Small intestine (tissue), 7 donors: ENCODE measurements at regions not wholly inside any gene's neighbourhood (a gene's known extent, or its start where the extent isn't known, plus 50 kb on each side); places are given as distances from the start of the nearest gene placed in this dataset.
A peak's percentile ranks its signal among the peaks of the same experiment; 100 is the strongest.

Experiments
- DNase-seq, 2 donors: peaks; one replicate each; pipeline versions ENCODE4 v3.0.0 to v3.0.0-alpha.2; 2013
- FAIRE-seq: peaks from 2 replicates; lab custom pipeline; 2012; peaks lifted over from hg19 to GRCh38; lab: Jason Lieb, UNC
- H3K27ac ChIP-seq, 3 donors: one replicate each; pipeline ENCODE4 v1.5.1; 2013; ENCODE audit warnings: low read length in 2 of 3, mild to moderate bottlenecking in 2 of 3, control low read depth in 1 of 3, inconsistent platforms in 1 of 3, low read depth in 1 of 3, moderate library complexity in 1 of 3
- H3K27me3 ChIP-seq, 3 donors: one replicate each; pipeline ENCODE4 v1.6.1; 2013; ENCODE audit warnings: low read length in 3 of 3, inconsistent platforms in 1 of 3; ENCODE audit not compliant: control insufficient read depth in 3 of 3, insufficient read depth in 3 of 3
- H3K36me3 ChIP-seq, 3 donors: one replicate each; pipeline ENCODE4 v1.6.1; 2013; ENCODE audit warnings: low read length in 3 of 3, inconsistent platforms in 1 of 3, low read depth in 1 of 3, mild to moderate bottlenecking in 1 of 3, moderate library complexity in 1 of 3; ENCODE audit not compliant: control insufficient read depth in 3 of 3, insufficient read depth in 2 of 3
- H3K4me1 ChIP-seq, 3 donors: one replicate each; pipeline ENCODE4 v1.6.1; 2013; ENCODE audit warnings: low read length in 2 of 3, inconsistent platforms in 1 of 3, low read depth in 1 of 3, mild to moderate bottlenecking in 1 of 3, moderate library complexity in 1 of 3; ENCODE audit not compliant: control insufficient read depth in 3 of 3, insufficient read depth in 2 of 3
- H3K4me3 ChIP-seq, 3 donors: one replicate each; pipeline ENCODE4 v1.5.1; 2013; ENCODE audit warnings: low read length in 3 of 3, control low read depth in 1 of 3, inconsistent platforms in 1 of 3, low read depth in 1 of 3, mild to moderate bottlenecking in 1 of 3, moderate library complexity in 1 of 3
- H3K9me3 ChIP-seq, 2 donors: one replicate each; pipeline ENCODE4 v1.6.1; 2013; ENCODE audit warnings: low read depth in 1 of 2, low read length in 1 of 2; ENCODE audit not compliant: control insufficient read depth in 2 of 2, insufficient read depth in 1 of 2
- WGBS, 3 donors: extraction: QIAGEN DNeasy Blood & Tissue Kit; methylation state at CpG; one replicate each; pipeline ENCODE4 v1.1.7; 2013; 5-methylcytosine and 5-hydroxymethylcytosine counted together
- donor health status: healthy with polysubstance abuse.
- donor health status: control.
- donor health status: control.
- donor health status: Bipolar disorder and iron deficiency.
- donor health status: healthy.

DNA sequence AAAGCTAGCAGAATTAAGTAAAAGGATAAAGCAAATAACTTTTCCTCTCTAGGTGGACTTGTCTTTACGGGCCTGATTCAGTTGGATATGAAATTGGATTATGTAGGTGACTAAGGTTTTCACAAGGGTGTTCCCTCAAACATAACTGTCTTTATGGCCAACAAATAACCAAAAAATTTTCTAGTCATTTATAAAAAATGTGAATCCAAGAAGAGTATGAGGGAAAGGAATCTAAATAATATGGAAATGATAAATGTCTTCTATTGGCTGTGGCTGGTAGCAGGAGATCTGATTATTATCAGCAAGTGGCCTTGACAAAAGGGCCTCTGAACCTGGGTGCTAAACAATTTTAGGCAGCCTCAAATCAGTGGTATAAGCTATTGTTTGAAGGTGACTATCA lies 594.0 kb upstream of the UBE2E2 start:
- Histone ChIP-seq H3K4me3 (no peak overlapping the region), H3K4me1 (no peaks in the 10 kb centered on the region), H3K9me3 (no peaks in the 10 kb centered on the region), H3K27me3 (no peaks in the 10 kb centered on the region), H3K36me3 (no peaks in the 10 kb centered on the region), H3K27ac (no peak overlapping the region)
- FAIRE-seq = no peak
- DNase-seq = no peak
- 77 to 81% (median 78%) methylated on average over 1 of the region's 1 CpG for WGBS, 3 donors

DNA sequence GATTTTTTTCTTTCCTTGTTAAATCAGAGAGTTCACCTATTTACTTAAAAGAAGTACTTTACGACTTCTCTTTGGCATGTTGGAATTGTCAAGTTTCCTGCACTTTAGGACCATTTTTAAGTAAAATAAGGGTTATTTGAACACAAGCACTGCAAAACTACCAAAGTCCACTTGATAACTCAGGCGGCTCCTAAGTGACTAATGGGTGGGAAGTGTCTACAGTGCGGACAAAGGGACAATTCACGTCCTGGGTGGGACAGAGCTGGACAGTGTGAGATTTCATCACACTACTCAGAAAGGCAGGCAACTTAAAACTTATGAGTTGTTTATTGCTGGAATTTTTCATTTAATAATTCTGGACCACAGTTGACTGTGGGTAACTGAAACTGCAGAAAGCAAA lies 590.2 kb upstream of the UBE2E2 start:
- H3K9me3 ChIP-seq = no peaks in the 10 kb centered on the region
- H3K36me3 ChIP-seq = no peaks in the 10 kb centered on the region
- WGBS, 3 donors = 29 to 70% (median 47%) methylated on average over 4 of the region's 4 CpGs
- DNase-seq = peak in 1 of 2 donors; percentile 4
- no peaks in the 10 kb centered on the region for H3K4me1 ChIP-seq
- H3K4me3 ChIP-seq = no peak overlapping the region
- H3K27me3 ChIP-seq = no peaks in the 10 kb centered on the region
- FAIRE-seq = no peak
- H3K27ac ChIP-seq = no peak overlapping the region

DNA sequence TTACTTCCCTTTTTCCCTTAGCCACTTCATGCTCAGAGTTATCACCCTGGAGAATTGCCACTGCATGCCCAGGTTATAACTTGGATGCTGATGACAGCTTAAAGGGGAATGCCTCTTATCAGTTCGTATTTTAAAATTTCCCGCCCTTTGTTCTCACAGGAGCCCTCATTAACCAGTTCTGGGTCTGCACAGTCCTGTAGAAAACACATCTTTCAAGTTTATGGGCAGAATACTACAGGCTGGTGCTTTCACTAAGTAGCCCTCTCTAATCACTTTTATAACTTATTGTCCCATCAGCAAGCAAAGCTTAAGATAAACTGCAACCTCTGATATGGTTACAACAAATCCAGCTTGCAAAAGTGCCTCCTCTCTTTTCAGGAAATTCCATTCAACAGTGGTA lies 587.3 kb upstream of the UBE2E2 start:
- H3K4me3 ChIP-seq = no peak overlapping the region
- no peaks in the 10 kb centered on the region for H3K4me1 ChIP-seq
- no peaks in the 10 kb centered on the region for H3K36me3 ChIP-seq
- 22 to 51% (median 36%) methylated on average over 2 of the region's 2 CpGs for WGBS, 3 donors
- H3K27me3 ChIP-seq = no peaks in the 10 kb centered on the region
- no peak overlapping the region for H3K27ac ChIP-seq
- DNase-seq = no peak
- no peak for FAIRE-seq
- no peaks in the 10 kb centered on the region for H3K9me3 ChIP-seq

DNA sequence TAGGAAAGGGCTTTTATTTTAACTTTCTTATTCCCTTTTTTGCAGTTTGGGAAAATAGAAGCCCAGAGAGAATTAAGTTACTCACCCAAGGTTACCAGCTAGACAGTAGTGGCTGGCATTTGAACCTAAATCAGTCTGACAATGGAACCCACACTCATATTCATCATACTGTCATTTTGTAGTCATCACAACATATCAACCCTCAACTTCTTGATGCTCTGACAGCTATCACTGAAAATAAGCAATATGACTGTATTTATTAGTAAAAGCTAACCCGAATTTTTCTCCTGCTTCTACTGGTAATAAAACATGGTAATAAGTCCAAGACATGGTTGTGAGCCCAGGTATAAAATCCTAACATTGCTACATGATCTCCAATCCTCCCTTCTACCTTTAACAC lies 585.8 kb upstream of the UBE2E2 start:
- Histone ChIP-seq H3K4me1 (no peaks in the 10 kb centered on the region), H3K27me3 (no peaks in the 10 kb centered on the region), H3K36me3 (no peaks in the 10 kb centered on the region), H3K27ac (no peak overlapping the region), H3K4me3 (no peak overlapping the region), H3K9me3 (no peaks in the 10 kb centered on the region)
- 5 to 48% (median 14%) methylated on average over 1 of the region's 1 CpG for WGBS, 3 donors
- FAIRE-seq (no peak), DNase-seq (no peak)

DNA sequence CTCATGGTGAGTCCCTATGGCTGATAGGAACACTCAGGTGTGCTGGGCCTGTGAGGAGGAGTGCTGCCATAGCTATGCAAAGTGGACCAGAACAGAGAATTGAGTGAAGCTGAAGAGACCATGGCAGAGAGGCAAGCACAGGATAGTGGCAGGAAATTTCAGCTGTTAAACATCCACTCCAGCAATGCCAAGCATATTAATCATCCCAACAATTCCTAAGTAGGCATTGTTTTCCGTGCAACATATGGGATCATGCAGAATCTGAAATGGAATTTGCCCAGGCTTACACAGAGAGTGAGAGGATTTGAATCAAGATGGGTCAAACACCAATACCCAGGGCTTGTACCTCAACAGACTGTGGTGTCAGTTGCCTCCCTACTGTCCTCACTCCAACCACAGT lies 582.6 kb upstream of the UBE2E2 start:
- 56 to 74% (median 65%) methylated on average over 1 of the region's 1 CpG for WGBS, 3 donors
- H3K27me3 ChIP-seq = no peaks in the 10 kb centered on the region
- no peaks in the 10 kb centered on the region for H3K4me1 ChIP-seq
- H3K36me3 ChIP-seq = no peaks in the 10 kb centered on the region
- H3K27ac ChIP-seq = no peak overlapping the region
- H3K4me3 ChIP-seq = no peak overlapping the region
- FAIRE-seq (no peak), DNase-seq (no peak)
- H3K9me3 ChIP-seq = no peaks in the 10 kb centered on the region

DNA sequence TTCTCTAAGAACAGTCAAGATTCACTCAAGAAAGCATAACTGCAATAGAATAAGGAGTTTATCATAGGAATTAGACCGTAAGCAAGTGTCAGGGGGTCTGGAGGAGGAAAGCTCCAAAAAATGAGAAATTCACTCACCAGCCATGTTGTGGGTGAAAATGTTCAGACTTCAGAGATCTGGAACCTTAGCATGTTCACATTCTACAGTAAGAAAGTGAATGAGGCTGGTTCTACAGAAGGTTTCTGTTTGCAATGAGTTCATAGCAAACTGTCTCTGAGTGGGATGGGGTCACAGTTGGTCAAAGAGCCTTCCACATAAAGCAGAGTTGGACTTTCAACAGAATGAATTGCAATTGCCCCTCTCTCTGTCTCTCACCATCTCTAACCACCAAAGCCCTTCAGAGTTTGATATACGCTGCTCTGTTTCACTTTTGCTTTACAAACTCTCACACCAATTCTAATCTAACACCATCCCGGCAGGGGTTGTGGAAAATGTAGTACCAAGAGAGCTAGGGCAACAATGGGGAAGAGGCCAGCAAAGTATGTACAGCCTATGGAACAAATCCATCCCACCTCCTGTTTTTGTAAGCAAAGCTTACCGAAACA lies 581.8 kb upstream of the UBE2E2 start:
- no peaks in the 10 kb centered on the region for H3K9me3 ChIP-seq
- DNase-seq = no peak
- FAIRE-seq = no peak
- no peaks in the 10 kb centered on the region for H3K36me3 ChIP-seq
- 75 to 80% (median 76%) methylated on average over 4 of the region's 4 CpGs for WGBS, 3 donors
- no peak overlapping the region for H3K27ac ChIP-seq
- H3K4me3 ChIP-seq = no peak overlapping the region
- H3K4me1 ChIP-seq = no peaks in the 10 kb centered on the region
- no peaks in the 10 kb centered on the region for H3K27me3 ChIP-seq

DNA sequence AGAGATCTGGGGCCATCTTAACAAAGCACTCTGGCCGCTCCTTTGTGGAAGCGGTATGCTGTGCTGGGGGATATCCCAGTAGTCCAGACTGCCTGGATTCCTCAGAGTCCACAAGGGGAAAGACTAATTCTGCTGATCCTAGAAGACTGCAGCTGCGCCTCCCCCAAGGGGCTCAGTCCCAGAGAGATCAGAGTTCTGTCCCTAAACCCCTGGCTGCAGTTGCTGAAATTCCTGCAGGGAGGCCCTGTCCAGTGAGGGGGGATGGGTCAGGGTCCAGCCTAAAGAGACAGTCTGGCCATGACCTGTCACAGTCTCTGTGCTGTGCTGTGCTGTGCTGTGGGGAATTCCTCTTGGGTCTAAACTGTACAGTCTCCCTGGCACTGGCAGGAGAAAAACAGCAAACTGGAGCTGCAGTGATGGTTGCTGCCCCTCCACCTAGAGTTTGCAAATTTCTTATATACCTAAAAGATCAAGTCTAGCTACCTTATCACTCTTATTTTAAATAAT lies 575.1 kb upstream of the UBE2E2 start:
- 81 to 95% (median 91%) methylated on average over 3 of the region's 3 CpGs for WGBS, 3 donors
- Histone ChIP-seq H3K4me1 (no peaks in the 10 kb centered on the region), H3K9me3 (peaks cover 0 to 2% of the 10 kb centered on the region in 2 donors), H3K27me3 (no peaks in the 10 kb centered on the region), H3K36me3 (no peaks in the 10 kb centered on the region), H3K27ac (no peak overlapping the region), H3K4me3 (no peak overlapping the region)
- FAIRE-seq = no peak
- no peak for DNase-seq

DNA sequence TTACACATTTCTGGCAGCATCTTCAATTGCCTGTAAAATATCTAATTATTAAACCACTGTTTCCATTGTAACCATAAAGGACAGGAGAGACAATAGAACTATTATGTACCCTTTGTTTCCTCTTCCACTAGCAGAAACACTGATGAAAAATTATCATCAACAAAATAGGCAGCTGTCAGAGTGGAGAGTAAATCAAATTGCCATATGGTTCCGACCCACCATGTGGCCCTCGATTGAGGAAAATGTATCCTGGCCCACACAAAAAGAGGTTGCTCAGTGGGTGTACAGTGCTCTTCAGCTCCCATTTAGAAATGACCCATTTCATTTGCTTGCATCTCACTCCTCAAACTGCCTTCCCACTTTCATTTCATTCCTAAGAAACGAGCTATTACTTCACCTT lies 570.6 kb upstream of the UBE2E2 start:
- Histone ChIP-seq H3K9me3 (peaks cover 0 to 2% of the 10 kb centered on the region in 2 donors), H3K27ac (no peak overlapping the region), H3K36me3 (no peaks in the 10 kb centered on the region), H3K4me3 (no peak overlapping the region), H3K27me3 (no peaks in the 10 kb centered on the region), H3K4me1 (no peaks in the 10 kb centered on the region)
- FAIRE-seq = no peak
- no peak for DNase-seq
- 57 to 78% (median 67%) methylated on average over 3 of the region's 3 CpGs for WGBS, 3 donors

DNA sequence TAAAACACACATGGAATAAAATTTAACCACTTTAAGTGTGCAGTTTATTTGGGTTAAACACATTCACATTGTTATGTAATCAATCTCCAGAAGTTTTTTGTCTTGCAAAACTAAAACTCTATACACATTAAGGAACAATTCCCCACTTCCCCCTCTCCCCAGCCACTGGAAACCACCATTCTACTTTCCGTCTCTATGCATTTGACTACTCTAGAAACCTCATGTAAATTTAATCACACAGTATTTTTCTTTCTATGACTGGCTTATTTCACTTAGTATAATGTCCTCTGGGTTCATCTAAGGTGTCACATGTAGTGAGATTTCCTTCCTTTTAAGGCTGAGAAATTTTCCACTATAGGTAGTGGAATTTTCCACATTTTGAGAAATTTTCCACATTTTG lies 568.7 kb upstream of the UBE2E2 start:
- Histone ChIP-seq H3K36me3 (no peaks in the 10 kb centered on the region), H3K27me3 (no peaks in the 10 kb centered on the region), H3K27ac (no peak overlapping the region), H3K4me3 (no peak overlapping the region), H3K9me3 (no peaks in the 10 kb centered on the region), H3K4me1 (no peaks in the 10 kb centered on the region)
- DNase-seq (no peak), FAIRE-seq (no peak)
- 66 to 90% (median 84%) methylated on average over 1 of the region's 1 CpG for WGBS, 3 donors
